ENCODE measurements at regions not wholly inside any gene's neighbourhood (a gene's known extent, or its start where the extent isn't known, plus 50 kb on each side); places are given as distances from the start of the nearest gene placed in this dataset.
"Not testable (repeated sequence)": the region's sequence is repeated elsewhere in the genome, so short reads cannot be mapped to it uniquely, and the experiment has no call there.

GRCh38 chr6:80860107-80860506 lies 753.6 kb downstream of the BCKDHB start:
- 86 to 91% methylated on average over 2 of the region's 2 CpGs for WGBS, 2 donors
- TF ChIP-seq, protein P1, sequence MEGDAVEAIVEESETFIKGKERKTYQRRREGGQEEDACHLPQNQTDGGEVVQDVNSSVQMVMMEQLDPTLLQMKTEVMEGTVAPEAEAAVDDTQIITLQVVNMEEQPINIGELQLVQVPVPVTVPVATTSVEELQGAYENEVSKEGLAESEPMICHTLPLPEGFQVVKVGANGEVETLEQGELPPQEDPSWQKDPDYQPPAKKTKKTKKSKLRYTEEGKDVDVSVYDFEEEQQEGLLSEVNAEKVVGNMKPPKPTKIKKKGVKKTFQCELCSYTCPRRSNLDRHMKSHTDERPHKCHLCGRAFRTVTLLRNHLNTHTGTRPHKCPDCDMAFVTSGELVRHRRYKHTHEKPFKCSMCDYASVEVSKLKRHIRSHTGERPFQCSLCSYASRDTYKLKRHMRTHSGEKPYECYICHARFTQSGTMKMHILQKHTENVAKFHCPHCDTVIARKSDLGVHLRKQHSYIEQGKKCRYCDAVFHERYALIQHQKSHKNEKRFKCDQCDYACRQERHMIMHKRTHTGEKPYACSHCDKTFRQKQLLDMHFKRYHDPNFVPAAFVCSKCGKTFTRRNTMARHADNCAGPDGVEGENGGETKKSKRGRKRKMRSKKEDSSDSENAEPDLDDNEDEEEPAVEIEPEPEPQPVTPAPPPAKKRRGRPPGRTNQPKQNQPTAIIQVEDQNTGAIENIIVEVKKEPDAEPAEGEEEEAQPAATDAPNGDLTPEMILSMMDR (IDR thresholded peaks at IDR 0.05): no peak
- no peak for TF ChIP-seq POLR2A (IDR thresholded peaks at IDR 0.05)
- H3K4me3 ChIP-seq (ENCODE audit: low read depth, poor library complexity, severe bottlenecking): no peak overlapping the region
- intact Hi-C loops (cut with DNase I; ENCODE audit: low total_unique reads): no loop called here
- no peak for DNase-seq (ENCODE audit: low spot score in 2 of 2)

- H3K4me3 ChIP-seq (ENCODE audit: low read depth, poor library complexity, severe bottlenecking); intact Hi-C loops (cut with DNase I; ENCODE audit: low total_unique reads); DNase-seq (ENCODE audit: low spot score in 2 of 2): not testable (repeated sequence)
- 90 to 93% methylated on average over 10 to 12 of the region's 12 CpGs for WGBS, 2 donors
Measured at GRCh38 chr6:80847973-80848372, 741.5 kb downstream of the BCKDHB start.

DNA sequence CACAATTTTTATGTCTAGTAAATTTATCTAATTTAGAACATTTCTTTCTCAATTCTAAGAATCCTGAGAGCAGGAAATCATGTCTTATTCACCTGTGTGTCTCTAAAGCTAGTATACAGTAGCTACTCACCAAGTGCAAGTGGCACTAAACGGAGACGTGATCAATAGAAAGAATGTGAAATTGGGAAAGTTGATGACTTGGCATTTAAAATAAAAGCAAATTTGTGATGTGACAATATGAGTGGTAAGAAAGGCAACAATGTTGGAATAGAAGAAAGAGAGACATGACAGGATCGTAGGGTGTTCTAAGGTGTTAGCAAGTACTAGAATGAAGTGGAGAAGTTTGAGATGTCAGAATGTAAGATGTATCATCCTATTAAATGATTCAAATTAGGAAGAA lies 725.9 kb downstream of the BCKDHB start:
- 94 to 96% methylated on average over 3 of the region's 3 CpGs for WGBS, 2 donors
- H3K4me3 ChIP-seq (ENCODE audit: low read depth, poor library complexity, severe bottlenecking): no peak overlapping the region
- intact Hi-C loops (cut with DNase I; ENCODE audit: low total_unique reads): no loop called here
- DNase-seq (ENCODE audit: low spot score in 2 of 2): no peak
- TF ChIP-seq, protein P1 (IDR thresholded peaks at IDR 0.05): no peak
- TF ChIP-seq POLR2A (IDR thresholded peaks at IDR 0.05): no peak

DNA sequence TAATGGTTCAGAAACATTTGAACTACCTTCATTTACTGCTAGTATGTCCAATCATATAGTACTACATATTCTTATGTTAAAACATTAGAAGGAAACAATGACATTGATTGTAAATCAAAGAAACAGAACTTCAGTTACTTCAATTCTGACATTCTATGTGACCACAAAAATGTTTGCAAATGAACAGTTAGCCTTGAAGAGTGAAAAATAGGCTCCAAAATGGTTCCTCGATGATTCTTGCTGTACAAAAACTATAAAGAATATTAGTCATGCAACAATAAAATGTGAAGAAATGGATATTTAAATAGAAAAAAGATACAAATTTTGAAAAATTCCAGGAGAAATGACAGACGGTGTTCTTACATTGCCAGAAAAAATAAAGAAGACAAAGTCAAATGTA lies 686.9 kb downstream of the BCKDHB start:
- no peak for DNase-seq (ENCODE audit: low spot score in 2 of 2)
- intact Hi-C loops (cut with DNase I; ENCODE audit: low total_unique reads): no loop called here
- WGBS, 2 donors: 80 to 84% methylated on average over 2 of the region's 2 CpGs
- TF ChIP-seq, protein P1 (IDR thresholded peaks at IDR 0.05): no peak
- no peak for TF ChIP-seq POLR2A (IDR thresholded peaks at IDR 0.05)
- no peak overlapping the region for H3K4me3 ChIP-seq (ENCODE audit: low read depth, poor library complexity, severe bottlenecking)

DNA sequence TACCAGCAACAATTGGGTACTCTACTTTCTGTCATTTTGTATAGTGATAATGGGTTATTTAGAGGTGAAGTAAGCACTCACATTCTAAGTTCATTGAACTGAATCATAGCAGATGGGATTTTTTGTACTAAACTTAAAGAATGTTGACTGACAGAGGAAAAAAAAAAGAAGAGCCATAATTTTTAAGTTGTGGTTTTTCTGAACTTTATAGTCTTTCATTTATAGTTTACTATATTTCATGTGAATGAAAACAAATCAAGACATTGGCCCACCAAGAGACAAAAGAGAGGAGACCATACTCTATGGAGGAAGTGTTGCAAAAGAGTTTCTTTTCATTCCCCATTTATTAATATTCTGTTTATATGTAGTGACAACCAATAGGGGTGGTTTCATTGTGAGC lies 685.7 kb downstream of the BCKDHB start:
- no peak for DNase-seq (ENCODE audit: low spot score in 2 of 2)
- TF ChIP-seq, protein P1 (IDR thresholded peaks at IDR 0.05): no peak
- no peak for TF ChIP-seq POLR2A (IDR thresholded peaks at IDR 0.05)
- H3K4me3 ChIP-seq (ENCODE audit: low read depth, poor library complexity, severe bottlenecking): no peak overlapping the region
- intact Hi-C loops (cut with DNase I; ENCODE audit: low total_unique reads): no loop called here

DNA sequence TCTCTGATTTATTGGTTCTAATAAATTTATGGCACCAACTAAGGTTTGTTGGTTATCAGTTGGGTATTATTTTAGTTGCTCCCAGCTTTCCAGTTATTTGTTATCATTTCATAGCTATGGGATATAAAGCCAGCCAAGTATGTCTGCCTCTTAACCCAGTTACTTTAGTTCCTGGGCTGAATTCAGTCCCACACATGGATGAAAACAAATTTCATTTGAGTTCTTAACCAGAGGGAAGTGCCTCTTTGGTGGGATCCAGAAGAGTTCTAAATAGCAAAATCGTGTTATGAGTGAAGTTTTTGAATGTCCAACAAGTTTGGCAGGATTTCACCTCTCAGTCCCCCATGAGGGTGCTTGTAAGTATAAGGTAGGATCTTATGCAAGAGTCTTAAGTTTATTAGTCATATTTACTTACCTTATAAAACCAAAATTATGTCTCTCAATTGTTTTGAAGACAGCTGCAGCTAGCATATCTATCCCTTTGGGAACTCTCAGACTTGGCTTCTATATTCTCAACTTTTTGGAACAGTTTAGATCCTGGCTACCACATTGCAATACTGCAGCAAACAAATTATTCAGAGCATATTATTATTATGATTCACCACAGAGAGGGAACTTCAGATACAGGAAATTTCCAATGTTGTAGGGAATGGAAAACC lies 683.6 kb downstream of the BCKDHB start:
- intact Hi-C loops (cut with DNase I; ENCODE audit: low total_unique reads): no loop called here
- no peak for TF ChIP-seq POLR2A (IDR thresholded peaks at IDR 0.05)
- TF ChIP-seq, protein P1 (IDR thresholded peaks at IDR 0.05): no peak
- no peak for DNase-seq (ENCODE audit: low spot score in 2 of 2)
- 21 to 29% methylated on average over 1 of the region's 1 CpG for WGBS, 2 donors
- H3K4me3 ChIP-seq (ENCODE audit: low read depth, poor library complexity, severe bottlenecking): no peak overlapping the region

DNA sequence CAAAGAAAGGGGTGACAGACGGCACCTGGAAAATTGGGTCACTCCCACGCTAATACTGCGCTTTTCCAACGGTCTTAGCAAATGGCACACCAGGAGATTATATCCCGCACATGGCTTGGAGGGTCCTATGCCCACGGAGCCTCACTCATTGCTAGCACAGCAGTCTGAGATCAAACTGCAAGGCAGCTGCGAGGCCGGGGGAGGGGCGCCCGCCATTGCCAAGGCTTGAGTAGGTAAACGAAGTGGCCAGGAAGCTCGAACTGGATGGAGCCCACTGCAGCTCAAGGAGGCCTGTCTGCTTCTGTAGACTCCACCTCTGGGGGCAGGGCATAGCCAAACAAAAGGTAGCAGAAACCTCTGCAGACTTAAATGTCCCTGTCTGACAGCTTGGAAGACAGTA lies 676.8 kb downstream of the BCKDHB start:
- H3K4me3 ChIP-seq (ENCODE audit: low read depth, poor library complexity, severe bottlenecking); intact Hi-C loops (cut with DNase I; ENCODE audit: low total_unique reads); DNase-seq (ENCODE audit: low spot score in 2 of 2): not testable (repeated sequence)
- WGBS, 2 donors: 93 to 95% methylated on average over 12 of the region's 12 CpGs

Data from lower leg skin (tissue), 4 donors.